Effector CD4-positive, alpha-beta T cell (primary cell): ENCODE measurements at regions not wholly inside any gene's neighbourhood (a gene's known extent, or its start where the extent isn't known, plus 50 kb on each side); places are given as distances from the start of the nearest gene placed in this dataset.

Experiments
- DNase-seq: peaks from one replicate; pipeline ENCODE4 v3.0.0-alpha.2; 2020

GRCh38 chr13:31963631-31964030 lies 67.9 kb upstream of the FRY start:
- DNase-seq: no peak

- DNase-seq: no peak
Measured at GRCh38 chr13:31964168-31964567, 67.4 kb upstream of the FRY start.

- DNase-seq: no peak
Measured at GRCh38 chr13:31965361-31966066, 66.1 kb upstream of the FRY start.

- no peak for DNase-seq
Measured at GRCh38 chr13:31967155-31967554, 64.4 kb upstream of the FRY start.

- DNase-seq: no peak
Measured at GRCh38 chr13:31968473-31968872, 63.1 kb upstream of the FRY start.

GRCh38 chr13:31970231-31970930 lies 61.2 kb upstream of the FRY start:
- no peak for DNase-seq

GRCh38 chr13:31972453-31972852 lies 59.1 kb upstream of the FRY start:
- DNase-seq: no peak

GRCh38 chr13:31978021-31978420 lies 53.6 kb upstream of the FRY start:
- no peak for DNase-seq

- DNase-seq: no peak
Measured at GRCh38 chr13:31980830-31981229, 50.7 kb upstream of the FRY start.
